GM23338 (cell line): ENCODE measurements at regions not wholly inside any gene's neighbourhood (a gene's known extent, or its start where the extent isn't known, plus 50 kb on each side); places are given as distances from the start of the nearest gene placed in this dataset.

Source experiments
- ATAC-seq: fragments of 200-7000 bp; cut with Tn5 transposase; 3 replicates; pipeline ENCODE4 v1.9.1; 2020
- DNase-seq: peaks from one replicate; pipeline ENCODE4 v3.0.0-alpha.2; 2015; ENCODE audit warnings: low spot score
- H2AFZ ChIP-seq: fragments of 200-600 bp; sonication (generic); 2 replicates; pipeline ENCODE4 v1.8.0; 2016; ENCODE audit warnings: antibody characterized with exemption, mild to moderate bottlenecking, moderate library complexity
- H3F3A ChIP-seq: fragments of 200-600 bp; sonication (generic); replicated peaks from 2 replicates; pipeline ENCODE4 v1.8.0; 2017; ENCODE audit warnings: antibody characterized with exemption, mixed run types, low read depth
- H3K27ac ChIP-seq: fragments of 200-600 bp; sonication (generic); 2 replicates; pipeline ENCODE4 v1.6.1; 2016; ENCODE audit warnings: low read depth
- H3K27me3 ChIP-seq: fragments of 200-600 bp; sonication (generic); 2 replicates; pipeline ENCODE4 v1.8.0; 2016; ENCODE audit warnings: mild to moderate bottlenecking, mixed run types, moderate library complexity; ENCODE audit not compliant: insufficient read depth
- H3K36me3 ChIP-seq: fragments of 200-600 bp; sonication (generic); 2 replicates; pipeline ENCODE4 v1.8.0; 2016; ENCODE audit warnings: mild to moderate bottlenecking; ENCODE audit not compliant: insufficient read depth
- H3K4me1 ChIP-seq: fragments of 200-600 bp; sonication (generic); 2 replicates; pipeline ENCODE4 v1.8.0; 2016; ENCODE audit warnings: mild to moderate bottlenecking, moderate library complexity; ENCODE audit not compliant: insufficient read depth
- H3K4me2 ChIP-seq: fragments of 200-600 bp; sonication (generic); 2 replicates; pipeline ENCODE4 v1.7.1; 2017; ENCODE audit warnings: mixed run types
- H3K4me3 ChIP-seq: fragments of 200-600 bp; sonication (generic); 2 replicates; pipeline ENCODE4 v1.6.1; 2016; ENCODE audit warnings: mixed run types
- H3K79me2 ChIP-seq: fragments of 200-600 bp; sonication (generic); replicated peaks from 2 replicates; pipeline ENCODE4 v1.8.0; 2017; ENCODE audit warnings: mild to moderate bottlenecking; ENCODE audit not compliant: insufficient read depth
- H3K9me2 ChIP-seq: fragments of 200-600 bp; sonication (generic); 2 replicates; pipeline ENCODE4 v1.8.0; 2017; ENCODE audit not compliant: insufficient read depth
- H4K20me1 ChIP-seq: fragments of 200-600 bp; sonication (generic); replicated peaks from 2 replicates; pipeline ENCODE4 v1.8.0; 2017; ENCODE audit warnings: mild to moderate bottlenecking; ENCODE audit not compliant: insufficient read depth
- H3K27ac Mint-ChIP-seq: 2 replicates; pipeline ENCODE4 v1.8.0; 2020; ENCODE audit warnings: inconsistent platforms, mild to moderate bottlenecking, moderate library complexity, mixed read lengths
- H3K27me3 Mint-ChIP-seq: 3 replicates; pipeline ENCODE4 v1.8.0; 2022; ENCODE audit warnings: low read depth, mild to moderate bottlenecking, moderate library complexity, mixed read lengths, inconsistent platforms; ENCODE audit not compliant: insufficient read depth, poor library complexity
- H3K36me3 Mint-ChIP-seq: 3 replicates; pipeline ENCODE4 v1.8.0; 2021; ENCODE audit warnings: low read depth, mild to moderate bottlenecking, inconsistent platforms, moderate library complexity, mixed read lengths
- H3K4me1 Mint-ChIP-seq: 3 replicates; pipeline ENCODE4 v1.8.0; 2020; ENCODE audit warnings: mild to moderate bottlenecking, inconsistent platforms, mixed read lengths
- H3K4me3 Mint-ChIP-seq: 3 replicates; pipeline ENCODE4 v1.8.0; 2021; ENCODE audit warnings: moderate library complexity, mild to moderate bottlenecking, inconsistent platforms, mixed read lengths
- H3K9me3 Mint-ChIP-seq: 3 replicates; pipeline ENCODE4 v1.8.0; 2020; ENCODE audit warnings: moderate library complexity, mild to moderate bottlenecking, inconsistent platforms, mixed read lengths
- JUNB ChIP-seq: IDR thresholded peaks from one replicate; pipeline ENCODE4 v1.6.1; 2016; ENCODE audit warnings: antibody characterized with exemption; ENCODE audit not compliant: unreplicated experiment
- NANOG ChIP-seq: IDR thresholded peaks from 2 replicates; pipeline ENCODE4 v1.6.1; 2016; ENCODE audit warnings: antibody characterized with exemption, borderline replicate concordance
- ZNF114 ChIP-seq: fragments of 250-450 bp; sonication (Bioruptor Pico); IDR thresholded peaks from 2 replicates; pipeline ENCODE4 v1.5.0; 2020; ENCODE audit warnings: mild to moderate bottlenecking, moderate library complexity
- ZNF331 ChIP-seq: fragments of 250-450 bp; sonication (Bioruptor Pico); IDR thresholded peaks from 2 replicates; pipeline ENCODE4 v1.5.0; 2020; ENCODE audit warnings: low read depth, mild to moderate bottlenecking, moderate library complexity
- TF ChIP-seq, protein P1 (sequence below), 2 experiments: fragments of 200-600 bp in 1 of 2; sonication (generic) in 1 of 2; conservative IDR thresholded peaks; 2 replicates each; pipeline versions ENCODE4 v1.5.1 to v1.6.1; 2016 to 2017; ENCODE audit warnings: antibody characterized with exemption in 2 of 2, low read depth in 2 of 2, mild to moderate bottlenecking in 2 of 2, moderate library complexity in 1 of 2
- TF ChIP-seq, protein P2 (sequence below): fragments of 250-450 bp; sonication (Bioruptor Pico); IDR thresholded peaks from 2 replicates; pipeline ENCODE4 v1.5.0; 2020; ENCODE audit warnings: mild to moderate bottlenecking, moderate library complexity

DNA sequence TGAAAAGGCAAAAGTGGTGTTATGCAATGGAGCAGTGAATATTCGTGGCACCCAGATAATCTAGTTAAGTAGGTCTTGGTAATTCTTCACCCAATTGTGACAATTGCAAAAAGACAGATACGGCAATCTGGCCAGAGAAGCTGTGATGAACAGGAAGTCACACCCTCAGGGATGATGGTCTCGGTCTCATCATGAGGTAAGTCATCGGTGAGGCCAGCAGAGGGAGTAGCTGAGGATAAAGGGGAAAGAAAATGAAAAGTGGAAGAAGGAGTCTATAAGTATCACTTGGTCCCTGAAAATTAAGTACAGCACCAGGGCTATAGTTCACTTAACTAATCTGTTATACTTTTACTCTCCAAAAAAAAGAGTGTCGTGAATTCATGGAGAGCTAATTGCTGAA lies 258.8 kb upstream of the NCAM2 start:
- peaks cover 14% of the 10 kb centered on the region for H3K4me1 Mint-ChIP-seq
- ATAC-seq, result peak; percentile 65
- TF ChIP-seq, protein P1, sequence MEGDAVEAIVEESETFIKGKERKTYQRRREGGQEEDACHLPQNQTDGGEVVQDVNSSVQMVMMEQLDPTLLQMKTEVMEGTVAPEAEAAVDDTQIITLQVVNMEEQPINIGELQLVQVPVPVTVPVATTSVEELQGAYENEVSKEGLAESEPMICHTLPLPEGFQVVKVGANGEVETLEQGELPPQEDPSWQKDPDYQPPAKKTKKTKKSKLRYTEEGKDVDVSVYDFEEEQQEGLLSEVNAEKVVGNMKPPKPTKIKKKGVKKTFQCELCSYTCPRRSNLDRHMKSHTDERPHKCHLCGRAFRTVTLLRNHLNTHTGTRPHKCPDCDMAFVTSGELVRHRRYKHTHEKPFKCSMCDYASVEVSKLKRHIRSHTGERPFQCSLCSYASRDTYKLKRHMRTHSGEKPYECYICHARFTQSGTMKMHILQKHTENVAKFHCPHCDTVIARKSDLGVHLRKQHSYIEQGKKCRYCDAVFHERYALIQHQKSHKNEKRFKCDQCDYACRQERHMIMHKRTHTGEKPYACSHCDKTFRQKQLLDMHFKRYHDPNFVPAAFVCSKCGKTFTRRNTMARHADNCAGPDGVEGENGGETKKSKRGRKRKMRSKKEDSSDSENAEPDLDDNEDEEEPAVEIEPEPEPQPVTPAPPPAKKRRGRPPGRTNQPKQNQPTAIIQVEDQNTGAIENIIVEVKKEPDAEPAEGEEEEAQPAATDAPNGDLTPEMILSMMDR (conservative IDR thresholded peaks at IDR 0.05; ENCODE audit: low read depth in 2 of 2), result peak; percentile 65 to 67
- no peak for TF ChIP-seq NANOG

DNA sequence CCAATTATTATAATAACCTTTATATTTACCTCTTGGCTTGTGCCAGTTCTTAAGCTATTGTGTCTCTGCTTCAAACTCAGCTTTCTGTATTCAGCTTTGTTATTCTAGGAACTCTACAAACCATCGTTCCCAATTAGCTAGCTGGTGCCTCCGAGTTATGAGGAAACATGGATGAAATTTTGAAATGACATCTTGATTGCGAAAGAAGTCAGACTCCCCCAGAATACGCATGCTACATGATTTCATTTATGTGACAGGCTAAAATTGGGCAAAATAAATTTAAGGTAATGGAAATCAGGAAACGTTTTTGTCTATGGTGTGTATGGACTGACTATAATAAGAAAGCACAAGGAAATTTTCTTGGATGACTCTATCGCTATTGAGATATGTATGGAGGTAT lies 256.8 kb upstream of the NCAM2 start:
- Histone ChIP-seq H3K9me2 (no peaks in the 10 kb centered on the region; the same call in 1 of the 2 replicates), H4K20me1 (no peaks in the 10 kb centered on the region), H3K79me2 (no peaks in the 10 kb centered on the region), H3F3A (no peaks in the 10 kb centered on the region), H3K4me1 (0 out of 2 replicates have a peak, but pooled peaks cover 5% of the 10 kb centered on the region), H3K36me3 (no peaks in the 10 kb centered on the region), H3K4me3 (no peak overlapping the region), H3K27ac (no peak overlapping the region), H3K27me3 (no peaks in the 10 kb centered on the region), H3K4me2 (no peak overlapping the region), H2AFZ (no peak overlapping the region)
- Mint-ChIP-seq H3K4me3 (no peak overlapping the region), H3K36me3 (no peaks in the 10 kb centered on the region; the same call in 2 of the 3 replicates), H3K27me3 (no peaks in the 10 kb centered on the region), H3K27ac (no peak overlapping the region), H3K4me1 (peaks cover 7% of the 10 kb centered on the region), H3K9me3 (no peaks in the 10 kb centered on the region)
- DNase-seq (no peak), ATAC-seq (no peak)
- no peak for TF ChIP-seq JUNB
- no peak for TF ChIP-seq ZNF114 (CRISPR knock-in tag)
- TF ChIP-seq ZNF331, result no peak
- TF ChIP-seq, protein P1 (conservative IDR thresholded peaks at IDR 0.05; ENCODE audit: low read depth in 2 of 2), result no peak
- no peak for TF ChIP-seq NANOG

More for the DNA sequence above, 258.8 kb upstream of the NCAM2 start:
- Histone ChIP-seq H3K9me2 (no peaks in the 10 kb centered on the region; the same call in 1 of the 2 replicates), H4K20me1 (no peaks in the 10 kb centered on the region), H3K79me2 (no peaks in the 10 kb centered on the region), H3K4me3 (no peak overlapping the region), H3F3A (no peaks in the 10 kb centered on the region), H3K36me3 (no peaks in the 10 kb centered on the region), H3K4me1 (peaks cover 14% of the 10 kb centered on the region), H3K27ac (no peak overlapping the region), H3K27me3 (no peaks in the 10 kb centered on the region), H2AFZ (no peak overlapping the region), H3K4me2 (no peak overlapping the region)
- H3K9me3 Mint-ChIP-seq, result no peaks in the 10 kb centered on the region
- H3K27me3 Mint-ChIP-seq, result no peaks in the 10 kb centered on the region
- H3K36me3 Mint-ChIP-seq, result no peaks in the 10 kb centered on the region; the same call in 2 of the 3 replicates
- DNase-seq, result peak; percentile 72
- H3K4me3 Mint-ChIP-seq, result no peak overlapping the region
- no peak overlapping the region for H3K27ac Mint-ChIP-seq

DNA sequence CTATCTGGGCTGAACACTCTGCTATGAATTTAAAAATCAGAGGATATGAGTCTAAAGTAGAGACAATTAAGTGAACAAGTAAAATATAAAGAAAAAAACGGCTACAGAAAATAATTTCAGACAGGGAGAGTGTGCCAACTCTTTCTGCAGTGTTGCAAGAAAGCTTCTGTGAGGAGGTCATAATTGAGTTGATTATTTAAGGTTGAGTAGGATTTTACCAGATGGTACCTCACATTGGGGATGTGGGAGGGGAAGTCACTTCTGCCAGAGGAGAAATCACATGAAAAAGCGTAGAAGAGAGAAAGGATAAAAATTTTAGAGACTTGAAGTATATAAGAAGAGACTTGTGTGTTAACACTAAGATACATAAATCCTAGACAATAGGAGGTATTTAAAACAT lies 238.0 kb upstream of the NCAM2 start:
- Mint-ChIP-seq H3K9me3 (no peaks in the 10 kb centered on the region; the same call in 2 of the 3 replicates), H3K4me3 (no peak overlapping the region), H3K36me3 (no peaks in the 10 kb centered on the region), H3K4me1 (no peaks in the 10 kb centered on the region), H3K27me3 (no peaks in the 10 kb centered on the region), H3K27ac (no peak overlapping the region)
- Histone ChIP-seq H3K27me3 (no peaks in the 10 kb centered on the region), H3K27ac (no peak overlapping the region), H3K36me3 (no peaks in the 10 kb centered on the region), H3K79me2 (no peaks in the 10 kb centered on the region), H3F3A (no peaks in the 10 kb centered on the region), H3K4me1 (no peaks in the 10 kb centered on the region), H3K9me2 (no peaks in the 10 kb centered on the region), H4K20me1 (no peaks in the 10 kb centered on the region), H2AFZ (no peak overlapping the region), H3K4me3 (no peak overlapping the region), H3K4me2 (no peak overlapping the region)
- no peak for ATAC-seq
- DNase-seq, result no peak
- TF ChIP-seq, protein P2, sequence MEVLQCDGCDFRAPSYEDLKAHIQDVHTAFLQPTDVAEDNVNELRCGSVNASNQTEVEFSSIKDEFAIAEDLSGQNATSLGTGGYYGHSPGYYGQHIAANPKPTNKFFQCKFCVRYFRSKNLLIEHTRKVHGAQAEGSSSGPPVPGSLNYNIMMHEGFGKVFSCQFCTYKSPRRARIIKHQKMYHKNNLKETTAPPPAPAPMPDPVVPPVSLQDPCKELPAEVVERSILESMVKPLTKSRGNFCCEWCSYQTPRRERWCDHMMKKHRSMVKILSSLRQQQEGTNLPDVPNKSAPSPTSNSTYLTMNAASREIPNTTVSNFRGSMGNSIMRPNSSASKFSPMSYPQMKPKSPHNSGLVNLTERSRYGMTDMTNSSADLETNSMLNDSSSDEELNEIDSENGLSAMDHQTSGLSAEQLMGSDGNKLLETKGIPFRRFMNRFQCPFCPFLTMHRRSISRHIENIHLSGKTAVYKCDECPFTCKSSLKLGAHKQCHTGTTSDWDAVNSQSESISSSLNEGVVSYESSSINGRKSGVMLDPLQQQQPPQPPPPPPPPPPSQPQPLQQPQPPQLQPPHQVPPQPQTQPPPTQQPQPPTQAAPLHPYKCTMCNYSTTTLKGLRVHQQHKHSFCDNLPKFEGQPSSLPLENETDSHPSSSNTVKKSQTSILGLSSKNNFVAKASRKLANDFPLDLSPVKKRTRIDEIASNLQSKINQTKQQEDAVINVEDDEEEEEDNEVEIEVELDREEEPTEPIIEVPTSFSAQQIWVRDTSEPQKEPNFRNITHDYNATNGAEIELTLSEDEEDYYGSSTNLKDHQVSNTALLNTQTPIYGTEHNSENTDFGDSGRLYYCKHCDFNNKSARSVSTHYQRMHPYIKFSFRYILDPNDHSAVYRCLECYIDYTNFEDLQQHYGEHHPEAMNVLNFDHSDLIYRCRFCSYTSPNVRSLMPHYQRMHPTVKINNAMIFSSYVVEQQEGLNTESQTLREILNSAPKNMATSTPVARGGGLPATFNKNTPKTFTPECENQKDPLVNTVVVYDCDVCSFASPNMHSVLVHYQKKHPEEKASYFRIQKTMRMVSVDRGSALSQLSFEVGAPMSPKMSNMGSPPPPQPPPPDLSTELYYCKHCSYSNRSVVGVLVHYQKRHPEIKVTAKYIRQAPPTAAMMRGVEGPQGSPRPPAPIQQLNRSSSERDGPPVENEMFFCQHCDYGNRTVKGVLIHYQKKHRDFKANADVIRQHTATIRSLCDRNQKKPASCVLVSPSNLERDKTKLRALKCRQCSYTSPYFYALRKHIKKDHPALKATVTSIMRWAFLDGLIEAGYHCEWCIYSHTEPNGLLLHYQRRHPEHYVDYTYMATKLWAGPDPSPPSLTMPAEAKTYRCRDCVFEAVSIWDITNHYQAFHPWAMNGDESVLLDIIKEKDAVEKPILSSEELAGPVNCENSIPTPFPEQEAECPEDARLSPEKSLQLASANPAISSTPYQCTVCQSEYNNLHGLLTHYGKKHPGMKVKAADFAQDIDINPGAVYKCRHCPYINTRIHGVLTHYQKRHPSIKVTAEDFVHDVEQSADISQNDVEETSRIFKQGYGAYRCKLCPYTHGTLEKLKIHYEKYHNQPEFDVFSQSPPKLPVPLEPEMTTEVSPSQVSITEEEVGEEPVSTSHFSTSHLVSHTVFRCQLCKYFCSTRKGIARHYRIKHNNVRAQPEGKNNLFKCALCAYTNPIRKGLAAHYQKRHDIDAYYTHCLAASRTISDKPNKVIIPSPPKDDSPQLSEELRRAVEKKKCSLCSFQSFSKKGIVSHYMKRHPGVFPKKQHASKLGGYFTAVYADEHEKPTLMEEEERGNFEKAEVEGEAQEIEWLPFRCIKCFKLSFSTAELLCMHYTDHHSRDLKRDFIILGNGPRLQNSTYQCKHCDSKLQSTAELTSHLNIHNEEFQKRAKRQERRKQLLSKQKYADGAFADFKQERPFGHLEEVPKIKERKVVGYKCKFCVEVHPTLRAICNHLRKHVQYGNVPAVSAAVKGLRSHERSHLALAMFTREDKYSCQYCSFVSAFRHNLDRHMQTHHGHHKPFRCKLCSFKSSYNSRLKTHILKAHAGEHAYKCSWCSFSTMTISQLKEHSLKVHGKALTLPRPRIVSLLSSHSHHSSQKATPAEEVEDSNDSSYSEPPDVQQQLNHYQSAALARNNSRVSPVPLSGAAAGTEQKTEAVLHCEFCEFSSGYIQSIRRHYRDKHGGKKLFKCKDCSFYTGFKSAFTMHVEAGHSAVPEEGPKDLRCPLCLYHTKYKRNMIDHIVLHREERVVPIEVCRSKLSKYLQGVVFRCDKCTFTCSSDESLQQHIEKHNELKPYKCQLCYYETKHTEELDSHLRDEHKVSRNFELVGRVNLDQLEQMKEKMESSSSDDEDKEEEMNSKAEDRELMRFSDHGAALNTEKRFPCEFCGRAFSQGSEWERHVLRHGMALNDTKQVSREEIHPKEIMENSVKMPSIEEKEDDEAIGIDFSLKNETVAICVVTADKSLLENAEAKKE (CRISPR knock-in tag), result no peak
